Skeletal muscle tissue (tissue), 3 donors: ENCODE measurements at regions not wholly inside any gene's neighbourhood (a gene's known extent, or its start where the extent isn't known, plus 50 kb on each side); places are given as distances from the start of the nearest gene placed in this dataset.
"Not testable (repeated sequence)": the region's sequence is repeated elsewhere in the genome, so short reads cannot be mapped to it uniquely, and the experiment has no call there.

Source experiments
- H3K27ac ChIP-seq: one replicate; pipeline ENCODE4 v1.7.0; 2013; ENCODE audit warnings: mild to moderate bottlenecking, low read depth, low read length, inconsistent platforms
- H3K27me3 ChIP-seq, 3 donors: one replicate each; pipeline ENCODE4 v1.7.0; 2013; ENCODE audit warnings: low read length in 3 of 3; ENCODE audit not compliant: control insufficient read depth in 3 of 3, insufficient read depth in 3 of 3
- H3K36me3 ChIP-seq, 3 donors: one replicate each; pipeline ENCODE4 v1.7.0; 2013; ENCODE audit warnings: low read length in 3 of 3; ENCODE audit not compliant: control insufficient read depth in 3 of 3, insufficient read depth in 3 of 3
- H3K4me1 ChIP-seq, 3 donors: one replicate each; pipeline ENCODE4 v1.7.0; 2013; ENCODE audit warnings: low read length in 3 of 3, mild to moderate bottlenecking in 3 of 3; ENCODE audit not compliant: control insufficient read depth in 3 of 3, insufficient read depth in 3 of 3
- H3K4me3 ChIP-seq, 3 donors: one replicate each; pipeline ENCODE4 v1.7.0; 2013; ENCODE audit warnings: low read length in 3 of 3
- H3K9ac ChIP-seq, 3 donors: one replicate each; pipeline ENCODE4 v1.7.0; 2013; ENCODE audit warnings: low read length in 3 of 3, mild to moderate bottlenecking in 3 of 3, moderate library complexity in 2 of 3, low read depth in 1 of 3
- H3K9me3 ChIP-seq, 3 donors: one replicate each; pipeline ENCODE4 v1.7.0; 2013; ENCODE audit warnings: low read length in 3 of 3; ENCODE audit not compliant: control insufficient read depth in 3 of 3
- donor health status: Osteomylitis.

- H3K4me1 ChIP-seq = no peaks in the 10 kb centered on the region
- H3K9me3 ChIP-seq = no peaks in the 10 kb centered on the region
- no peak overlapping the region for H3K9ac ChIP-seq
- H3K27ac ChIP-seq = no peak overlapping the region
- H3K4me3 ChIP-seq = no peak overlapping the region
- H3K27me3 ChIP-seq = no peaks in the 10 kb centered on the region
- no peaks in the 10 kb centered on the region for H3K36me3 ChIP-seq
These were observed 385.2 kb downstream of the ATP23 start for GRCh38 chr12:58326534-58326933.

DNA sequence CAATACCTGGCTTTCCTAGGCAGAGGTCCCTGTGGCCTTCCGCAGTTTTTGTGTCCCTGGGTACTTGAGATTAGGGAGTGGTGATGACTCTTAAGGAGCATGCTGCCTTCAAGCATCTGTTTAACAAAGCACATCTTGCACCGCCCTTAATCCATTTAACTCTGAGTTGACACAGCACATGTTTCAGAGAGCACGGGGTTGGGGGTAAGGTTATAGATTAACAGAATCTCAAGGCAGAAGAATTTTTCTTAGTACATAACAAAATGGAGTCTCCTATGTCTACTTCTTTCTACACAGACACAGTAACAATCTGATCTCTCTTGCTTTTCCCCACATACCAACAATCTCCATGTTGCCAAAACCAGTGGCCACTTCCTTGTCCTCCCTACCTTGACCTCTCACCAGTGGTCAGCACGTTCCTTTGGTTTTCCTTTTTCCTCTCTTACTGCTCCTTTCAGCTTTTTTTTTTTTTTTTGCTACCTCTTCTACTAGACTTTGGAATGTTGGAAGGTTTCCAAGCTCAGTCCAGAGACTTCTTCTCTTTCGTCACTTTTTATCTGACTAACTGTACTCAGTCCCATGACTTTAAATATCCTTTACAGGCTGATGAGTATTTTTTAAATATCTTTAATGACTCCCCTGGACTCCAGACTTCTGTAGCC, 395.3 kb downstream of the ATP23 start:
- H3K9ac ChIP-seq, H3K36me3 ChIP-seq, H3K4me1 ChIP-seq, H3K27me3 ChIP-seq, H3K27ac ChIP-seq, H3K4me3 ChIP-seq, H3K9me3 ChIP-seq: not testable (repeated sequence)

DNA sequence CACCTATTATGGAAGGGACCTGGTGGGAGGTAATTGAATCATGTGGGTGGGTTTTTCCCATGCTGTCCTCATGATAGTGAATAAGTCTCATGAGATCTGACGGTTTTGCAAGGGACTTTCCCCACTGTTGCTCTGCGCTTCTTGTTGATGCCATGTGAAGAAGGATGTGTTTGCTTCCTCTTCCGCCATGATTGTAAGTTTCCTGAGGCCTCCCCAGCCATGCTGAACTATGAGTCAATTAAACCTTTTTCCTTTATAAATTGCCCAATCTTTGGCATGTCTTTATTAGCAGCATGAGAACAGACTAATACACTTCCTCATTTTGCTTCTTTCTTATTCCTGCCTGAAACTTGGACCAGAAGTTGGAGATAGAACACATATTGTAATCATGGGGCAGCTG, 396.2 kb downstream of the ATP23 start:
- not testable (repeated sequence) for H3K9ac ChIP-seq, H3K4me1 ChIP-seq, H3K9me3 ChIP-seq, H3K4me3 ChIP-seq, H3K36me3 ChIP-seq, H3K27ac ChIP-seq, H3K27me3 ChIP-seq

- H3K4me3 ChIP-seq = no peak overlapping the region
- no peak overlapping the region for H3K27ac ChIP-seq
- H3K9ac ChIP-seq = no peak overlapping the region
- H3K4me1 ChIP-seq = no peaks in the 10 kb centered on the region
- H3K36me3 ChIP-seq = no peaks in the 10 kb centered on the region
- no peaks in the 10 kb centered on the region for H3K27me3 ChIP-seq
- no peaks in the 10 kb centered on the region for H3K9me3 ChIP-seq
These were observed 400.4 kb downstream of the ATP23 start for GRCh38 chr12:58341791-58342190.

DNA sequence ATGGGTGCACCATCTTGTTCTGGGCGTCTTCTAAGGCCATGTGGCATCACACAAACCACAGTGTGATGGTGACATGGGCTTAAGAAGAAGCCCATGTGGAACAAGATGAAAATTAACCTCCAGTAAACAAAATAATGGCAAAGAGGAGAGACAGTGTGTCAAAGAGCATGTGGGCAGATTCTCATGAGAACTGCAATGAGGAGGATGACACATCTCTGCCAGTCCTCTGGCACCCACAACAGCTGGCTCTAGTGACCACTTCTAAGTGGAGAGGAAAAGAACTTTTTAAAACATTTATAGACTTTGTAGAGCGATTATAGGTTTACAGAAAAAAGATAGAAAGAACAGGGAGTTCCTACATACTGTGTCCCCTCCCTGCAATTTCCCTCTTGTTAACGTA, 401.4 kb downstream of the ATP23 start:
- Histone ChIP-seq H3K27ac (no peak overlapping the region), H3K27me3 (no peaks in the 10 kb centered on the region)

DNA sequence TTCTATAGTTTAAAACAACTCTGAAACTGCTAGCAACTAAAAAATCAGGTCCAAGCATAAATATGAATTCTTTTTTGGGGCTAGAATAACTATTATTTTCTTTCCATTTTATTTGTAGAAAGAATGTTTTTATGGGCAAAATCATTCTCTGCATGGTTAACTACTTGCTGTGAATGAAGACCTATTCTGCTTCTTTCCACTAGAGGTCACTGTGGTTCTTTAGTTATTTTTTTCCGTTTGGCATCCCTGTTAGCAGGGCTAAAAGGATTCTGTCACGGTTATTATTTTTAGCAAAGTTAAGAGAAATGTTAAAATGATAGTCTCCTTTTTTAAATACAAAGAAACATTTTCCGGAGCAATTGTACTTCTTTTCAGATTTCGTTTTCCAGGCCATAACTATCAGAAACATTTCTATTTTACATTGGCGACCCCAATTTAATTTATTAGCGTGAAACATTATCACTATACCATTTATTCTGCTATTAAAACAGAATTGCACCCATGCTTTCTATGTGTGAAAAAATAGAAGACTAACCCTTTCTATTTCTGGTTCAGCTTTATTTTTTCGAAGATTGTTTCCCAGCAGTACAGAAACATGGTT, 404.8 kb downstream of the ATP23 start:
- no peaks in the 10 kb centered on the region for H3K27me3 ChIP-seq
- H3K36me3 ChIP-seq = no peaks in the 10 kb centered on the region
- H3K9me3 ChIP-seq = no peaks in the 10 kb centered on the region
- no peak overlapping the region for H3K27ac ChIP-seq
- no peaks in the 10 kb centered on the region for H3K4me1 ChIP-seq
- H3K4me3 ChIP-seq = no peak overlapping the region
- H3K9ac ChIP-seq = no peak overlapping the region

More for the DNA sequence above, 401.4 kb downstream of the ATP23 start:
- Histone ChIP-seq H3K4me1 (no peaks in the 10 kb centered on the region), H3K36me3 (no peaks in the 10 kb centered on the region), H3K9me3 (no peaks in the 10 kb centered on the region), H3K4me3 (no peak overlapping the region), H3K9ac (no peak overlapping the region)

- H3K4me1 ChIP-seq = no peaks in the 10 kb centered on the region
- H3K4me3 ChIP-seq = no peak overlapping the region
- no peak overlapping the region for H3K27ac ChIP-seq
- H3K9ac ChIP-seq = no peak overlapping the region
- H3K27me3 ChIP-seq = no peaks in the 10 kb centered on the region
- H3K9me3 ChIP-seq = no peaks in the 10 kb centered on the region
- no peaks in the 10 kb centered on the region for H3K36me3 ChIP-seq
These were observed 405.8 kb downstream of the ATP23 start for GRCh38 chr12:58347188-58347587.

DNA sequence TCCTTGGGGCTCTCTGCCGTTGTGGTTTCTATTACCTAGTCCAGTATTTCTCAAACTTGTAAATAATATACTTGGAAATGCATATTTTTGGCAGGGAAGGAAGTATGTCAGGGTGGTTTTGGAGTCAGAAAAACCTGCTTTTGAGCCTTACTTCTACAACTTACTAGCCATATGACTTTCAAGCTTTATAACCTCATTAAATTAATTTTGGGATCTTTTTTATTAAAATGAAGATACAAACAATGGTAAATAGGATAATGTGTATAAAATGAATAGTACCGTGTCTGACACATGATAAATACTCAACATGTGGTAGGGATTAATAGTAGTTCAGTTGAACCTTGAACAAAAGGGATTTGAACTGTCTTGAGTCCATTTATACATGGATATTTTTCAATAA, 406.3 kb downstream of the ATP23 start:
- Histone ChIP-seq H3K4me3 (no peak overlapping the region), H3K4me1 (no peaks in the 10 kb centered on the region), H3K27me3 (no peaks in the 10 kb centered on the region), H3K9ac (no peak overlapping the region), H3K9me3 (no peaks in the 10 kb centered on the region), H3K36me3 (no peaks in the 10 kb centered on the region), H3K27ac (no peak overlapping the region)

DNA sequence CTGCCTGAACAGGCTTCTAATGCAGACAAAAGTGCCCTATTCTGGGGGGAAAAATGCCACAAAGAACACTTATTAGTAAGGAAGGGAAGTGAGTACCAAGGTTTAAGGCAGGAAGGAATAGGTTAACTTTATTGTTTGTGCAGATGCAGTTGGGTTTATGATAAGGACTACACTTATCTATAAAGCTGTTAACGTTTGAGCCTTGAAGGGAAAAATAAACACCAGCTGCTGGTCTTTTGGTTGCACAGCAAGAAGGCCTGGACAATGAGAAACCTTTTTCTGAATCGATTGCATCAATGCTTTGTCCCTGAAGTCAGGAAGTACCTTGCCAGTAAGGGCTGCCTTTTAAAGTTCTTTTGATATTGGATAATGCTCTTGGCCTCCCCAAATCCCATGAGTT, 407.8 kb downstream of the ATP23 start:
- H3K36me3 ChIP-seq = no peaks in the 10 kb centered on the region
- no peaks in the 10 kb centered on the region for H3K27me3 ChIP-seq
- H3K4me1 ChIP-seq = no peaks in the 10 kb centered on the region
- H3K4me3 ChIP-seq = no peak overlapping the region
- no peak overlapping the region for H3K27ac ChIP-seq
- no peak overlapping the region for H3K9ac ChIP-seq
- H3K9me3 ChIP-seq = no peaks in the 10 kb centered on the region

GRCh38 chr12:58356794-58357193, 415.4 kb downstream of the ATP23 start:
- Histone ChIP-seq H3K4me1 (no peaks in the 10 kb centered on the region), H3K27me3 (no peaks in the 10 kb centered on the region), H3K36me3 (no peaks in the 10 kb centered on the region), H3K27ac (no peak overlapping the region), H3K9ac (no peak overlapping the region), H3K9me3 (no peaks in the 10 kb centered on the region), H3K4me3 (no peak overlapping the region)
